ENCODE measurements at regions not wholly inside any gene's neighbourhood (a gene's known extent, or its start where the extent isn't known, plus 50 kb on each side); places are given as distances from the start of the nearest gene placed in this dataset.
"Not testable (repeated sequence)": the region's sequence is repeated elsewhere in the genome, so short reads cannot be mapped to it uniquely, and the experiment has no call there.

- ChIA-PET CTCF (no interaction called here), POLR2A (no interaction called here)
These were observed 393.5 kb upstream of the SOX9 start for GRCh38 chr17:71727292-71727691.

DNA sequence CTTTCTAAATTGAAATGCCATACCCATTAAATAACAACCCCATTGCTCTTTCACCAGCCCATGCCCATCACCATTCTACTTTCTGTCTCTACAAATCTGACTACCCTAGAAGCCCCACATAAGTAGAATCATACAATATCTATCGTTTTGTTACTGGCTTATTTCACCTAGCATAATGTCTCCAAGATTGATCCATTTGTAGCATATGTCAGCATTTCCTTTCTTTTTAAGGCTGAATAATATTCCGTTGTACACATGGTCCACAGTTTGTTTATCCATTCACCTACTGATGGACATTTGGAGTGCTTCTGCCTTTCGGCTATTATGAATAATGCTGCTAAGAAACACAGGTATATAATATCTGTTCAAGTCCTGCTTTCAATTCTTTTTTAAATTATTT is 393.1 kb upstream of the SOX9 start:
- ChIA-PET POLR2A (no interaction called here), CTCF (no interaction called here)

GRCh38 chr17:71730871-71731270 is 389.9 kb upstream of the SOX9 start:
- POLR2A ChIA-PET, result no interaction called here
- CTCF ChIA-PET, result no interaction called here

DNA sequence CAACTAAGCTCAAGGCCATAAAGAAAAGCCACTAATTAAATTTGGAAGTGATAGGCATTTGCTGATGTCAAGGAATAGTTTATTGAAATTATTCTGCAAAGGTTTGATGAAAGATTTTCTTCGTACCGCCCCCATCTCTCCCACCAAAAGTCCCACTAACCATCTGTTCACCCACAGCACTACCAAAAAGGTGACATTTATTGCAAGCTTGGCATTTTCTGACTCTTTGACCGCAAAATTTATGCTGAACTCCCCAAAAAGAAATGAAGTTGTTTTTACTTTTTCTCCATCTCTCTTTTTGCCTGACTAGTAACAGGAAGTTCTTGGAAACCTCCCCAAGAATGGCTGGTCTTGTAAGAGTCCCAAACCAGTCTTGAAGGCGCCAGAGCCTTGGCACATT is 384.9 kb upstream of the SOX9 start:
- ChIA-PET CTCF (no interaction called here), POLR2A (no interaction called here)

DNA sequence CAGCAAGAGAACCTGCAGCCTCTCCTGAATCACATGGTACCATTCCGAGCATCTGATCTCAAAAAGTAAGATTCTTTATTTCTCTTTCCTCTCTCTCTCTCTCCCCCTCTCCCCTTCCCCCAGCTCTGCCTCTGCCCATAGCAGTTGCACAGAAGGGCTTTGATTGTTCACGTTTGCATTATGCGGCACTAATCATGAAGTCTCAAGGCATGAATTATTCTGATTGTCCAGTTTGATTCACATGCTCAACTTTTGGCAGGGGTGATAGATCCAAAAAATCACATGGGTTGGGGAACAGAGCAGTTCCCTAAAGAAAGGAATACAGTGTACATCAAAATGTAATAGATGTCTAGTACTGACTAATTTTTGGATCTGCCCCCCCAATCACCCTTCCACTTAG is 380.0 kb upstream of the SOX9 start:
- CTCF ChIA-PET, result interaction anchor here (0.5 kb wide), 1 partner anchor 135 kb away, joined by 3 read pairs; no protein-coding TSS in a partner anchor
- POLR2A ChIA-PET, result no interaction called here

DNA sequence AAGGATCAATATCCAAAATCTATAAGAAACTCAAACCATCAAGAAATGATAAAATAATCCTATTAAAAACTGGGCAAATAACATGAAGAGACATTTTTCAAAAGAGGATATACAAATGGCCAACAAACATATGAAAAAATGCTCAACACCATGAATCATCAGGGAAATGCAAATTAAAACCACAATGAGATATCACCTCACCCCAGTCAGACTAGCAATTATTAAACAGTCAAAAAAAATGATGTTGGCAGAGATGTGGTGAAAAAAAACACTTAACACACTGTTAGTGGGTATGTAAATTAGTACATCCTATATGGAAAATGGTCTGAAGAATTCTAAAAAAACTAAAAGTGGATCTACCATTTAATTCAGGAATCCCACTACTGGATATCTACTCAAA is 379.0 kb upstream of the SOX9 start:
- ChIA-PET POLR2A (no interaction called here), CTCF (no interaction called here)

GRCh38 chr17:71748872-71749271 is 371.9 kb upstream of the SOX9 start:
- POLR2A ChIA-PET, result no interaction called here
- CTCF ChIA-PET, result no interaction called here

DNA sequence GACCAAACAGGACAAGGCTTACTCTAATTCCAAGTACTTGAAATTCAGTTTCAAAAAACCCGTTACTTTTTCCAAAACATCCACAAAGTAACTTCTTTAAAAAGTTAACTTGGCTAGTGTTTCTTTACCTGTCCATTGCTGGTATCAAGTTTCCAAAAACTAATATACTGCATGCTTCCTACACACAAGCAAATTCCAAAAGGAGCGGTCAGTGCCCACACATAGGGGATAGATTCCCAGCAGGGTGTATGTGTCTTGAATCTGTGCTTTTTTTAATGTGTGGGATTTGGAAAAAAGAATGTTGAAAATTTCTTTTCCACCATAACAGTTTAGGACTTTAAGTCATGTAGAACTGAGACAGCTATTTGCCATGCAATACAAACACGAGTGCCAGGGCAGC is 367.8 kb upstream of the SOX9 start:
- CTCF ChIA-PET, result no interaction called here
- POLR2A ChIA-PET, result no interaction called here

- CTCF ChIA-PET, result no interaction called here
- POLR2A ChIA-PET, result no interaction called here
These were observed 363.7 kb upstream of the SOX9 start for GRCh38 chr17:71757156-71757555.

DNA sequence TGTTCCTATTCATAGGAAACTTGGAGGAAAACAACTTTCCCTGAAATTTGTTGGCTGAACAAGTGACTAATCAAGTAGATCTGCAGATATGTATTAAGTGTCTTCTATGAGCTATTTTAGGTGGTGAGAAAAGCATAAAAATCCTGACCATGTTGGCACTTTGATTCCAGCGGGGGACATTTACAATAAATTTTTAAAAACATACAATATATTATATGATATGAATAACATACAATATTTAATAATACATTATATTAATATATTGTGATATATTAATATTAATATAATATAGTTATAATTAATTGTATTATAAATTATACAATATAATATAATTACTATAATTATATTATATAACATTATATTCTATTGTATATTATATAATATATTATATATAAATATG is 362.9 kb upstream of the SOX9 start:
- CTCF ChIA-PET, result no interaction called here
- POLR2A ChIA-PET, result no interaction called here

GRCh38 chr17:71759422-71760060 is 361.3 kb upstream of the SOX9 start:
- ChIA-PET CTCF (no interaction called here), POLR2A (no interaction called here)

DNA sequence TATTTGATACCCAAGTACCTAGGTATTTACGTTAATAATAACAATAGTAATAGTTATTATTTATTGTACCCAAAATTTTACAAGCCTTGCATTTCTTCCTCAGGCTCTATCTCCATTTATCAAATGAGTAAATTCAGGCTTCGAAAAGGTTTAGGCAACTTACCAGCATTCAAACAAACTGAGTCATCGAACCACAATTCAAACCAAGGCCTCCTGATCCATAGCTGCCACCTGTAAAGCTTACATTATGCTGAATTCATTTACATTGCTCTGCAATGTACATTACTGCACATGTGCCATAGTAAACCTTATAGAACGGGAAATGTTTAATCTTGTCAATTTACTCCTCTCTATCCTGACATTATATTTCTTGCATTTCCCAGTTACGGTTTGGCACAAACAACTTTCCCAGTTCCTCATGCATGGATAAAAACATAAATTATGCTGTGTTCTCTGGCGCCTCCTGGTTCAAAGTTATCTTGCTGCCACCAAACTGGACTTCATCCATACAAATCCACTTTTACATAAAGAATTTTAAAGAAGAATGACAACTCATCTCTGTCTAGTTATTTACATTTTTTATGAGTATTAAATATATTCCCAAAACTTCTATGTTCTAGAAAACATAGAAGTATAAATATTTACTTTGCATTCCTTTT is 360.6 kb upstream of the SOX9 start:
- CTCF ChIA-PET, result no interaction called here
- POLR2A ChIA-PET, result no interaction called here

DNA sequence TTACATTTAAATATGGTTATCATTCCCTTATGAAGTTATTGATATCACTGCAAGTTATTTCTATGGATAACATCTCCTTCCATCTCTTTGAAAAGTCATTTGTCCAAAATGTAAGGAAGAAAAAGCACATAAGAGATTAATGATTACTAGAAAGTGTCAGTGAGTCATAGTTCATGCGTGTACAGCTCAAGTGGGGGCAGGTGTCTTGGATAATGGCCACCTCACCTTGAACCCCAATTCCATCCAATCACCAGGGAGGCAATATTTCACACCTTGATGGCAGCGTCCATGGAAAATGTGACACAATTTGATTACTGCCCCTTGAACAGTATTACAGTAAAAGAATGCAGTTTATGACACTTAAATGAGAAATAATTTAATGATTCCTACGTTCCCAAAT is 358.3 kb upstream of the SOX9 start:
- ChIA-PET CTCF (no interaction called here), POLR2A (no interaction called here)

DNA sequence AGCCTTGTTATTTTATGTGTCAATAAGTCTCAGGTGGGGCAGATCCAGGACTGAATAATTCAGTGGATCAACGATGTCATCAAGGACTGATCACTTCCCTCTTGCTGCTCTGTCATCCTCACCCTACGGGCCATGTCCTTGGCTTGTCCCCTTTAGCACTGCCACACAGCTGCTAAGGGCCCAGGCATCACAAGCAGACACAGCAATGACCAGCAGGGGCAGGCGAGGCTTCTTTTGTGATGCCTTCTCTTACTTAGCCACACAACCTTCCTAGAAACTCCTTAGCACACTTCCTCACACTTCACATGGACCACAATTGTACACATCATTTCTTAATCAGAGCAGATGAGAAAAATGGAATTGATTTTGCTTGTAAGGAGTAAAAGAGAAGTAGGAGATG is 356.3 kb upstream of the SOX9 start:
- CTCF ChIA-PET, result no interaction called here
- POLR2A ChIA-PET, result no interaction called here

DNA sequence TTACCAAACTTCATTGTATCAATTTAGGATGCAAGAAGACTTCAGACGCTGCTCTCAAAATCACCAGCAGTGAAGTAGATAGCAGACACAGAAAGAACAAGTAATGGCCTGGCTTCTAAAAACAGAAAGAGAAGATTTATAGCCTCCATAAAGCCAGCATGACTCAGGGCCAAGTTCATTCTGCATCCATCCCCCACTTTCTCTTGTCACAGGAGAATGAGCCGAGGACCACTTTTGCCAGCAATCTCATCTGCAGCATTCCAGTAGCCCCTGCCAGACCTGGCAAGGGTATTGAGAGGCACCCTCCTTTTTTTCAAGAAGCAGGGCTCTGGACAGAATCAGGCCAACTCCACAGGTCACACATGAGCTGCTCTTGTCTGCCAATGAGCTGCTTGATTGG is 355.4 kb upstream of the SOX9 start:
- ChIA-PET CTCF (no interaction called here), POLR2A (no interaction called here)

- ChIA-PET CTCF (no interaction called here), POLR2A (no interaction called here)
These were observed 351.0 kb upstream of the SOX9 start for GRCh38 chr17:71769850-71770249.

GRCh38 chr17:71777048-71777640 is 343.7 kb upstream of the SOX9 start:
- POLR2A ChIA-PET, result no interaction called here

DNA sequence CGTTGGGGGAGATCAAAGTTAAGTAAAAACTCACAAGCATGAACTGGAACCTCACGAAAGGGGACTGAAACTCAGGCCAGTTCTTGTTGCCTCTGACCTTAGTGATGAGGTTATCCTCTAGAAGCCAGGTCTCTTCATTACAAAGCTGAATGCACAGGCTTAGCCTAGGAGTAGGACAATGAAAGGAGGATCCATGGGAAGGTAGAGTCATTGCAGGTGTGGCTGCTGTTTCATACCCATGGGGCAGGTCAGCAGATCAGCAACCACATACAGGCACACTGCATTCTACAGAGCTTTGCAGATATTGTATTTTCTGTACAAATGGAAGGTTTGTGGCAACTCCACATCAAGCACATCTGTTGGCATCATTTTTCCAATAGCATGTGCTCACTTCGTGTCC is 341.3 kb upstream of the SOX9 start:
- CTCF ChIA-PET, result no interaction called here
- POLR2A ChIA-PET, result no interaction called here

More at GRCh38 chr17:71777048-71777640, 343.7 kb upstream of the SOX9 start:
- CTCF ChIA-PET, result no interaction called here

GRCh38 chr17:71780596-71780995 is 340.2 kb upstream of the SOX9 start:
- ChIA-PET POLR2A (no interaction called here), CTCF (no interaction called here)

DNA sequence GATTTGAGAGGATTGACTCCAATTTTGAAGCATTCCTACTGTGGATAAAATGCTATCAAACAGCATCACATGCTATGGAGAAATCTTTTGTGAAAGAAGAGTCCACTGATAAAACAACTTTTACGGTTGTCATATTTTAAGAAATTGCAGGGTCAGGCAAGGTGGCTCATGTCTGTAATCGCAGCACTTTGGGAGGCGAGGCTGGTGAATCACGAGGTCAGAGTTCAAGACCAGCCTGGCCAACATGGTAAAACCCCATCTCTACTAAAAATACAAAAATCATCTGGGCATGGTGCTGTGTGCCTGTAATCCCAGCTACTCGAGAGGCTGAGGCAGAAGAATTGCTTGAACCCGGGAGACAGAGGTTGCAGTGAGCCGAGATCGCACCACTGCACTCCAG is 338.8 kb upstream of the SOX9 start:
- POLR2A ChIA-PET, CTCF ChIA-PET: not testable (repeated sequence)

GRCh38 chr17:71790791-71791190 is 330.0 kb upstream of the SOX9 start:
- CTCF ChIA-PET, result no interaction called here

DNA sequence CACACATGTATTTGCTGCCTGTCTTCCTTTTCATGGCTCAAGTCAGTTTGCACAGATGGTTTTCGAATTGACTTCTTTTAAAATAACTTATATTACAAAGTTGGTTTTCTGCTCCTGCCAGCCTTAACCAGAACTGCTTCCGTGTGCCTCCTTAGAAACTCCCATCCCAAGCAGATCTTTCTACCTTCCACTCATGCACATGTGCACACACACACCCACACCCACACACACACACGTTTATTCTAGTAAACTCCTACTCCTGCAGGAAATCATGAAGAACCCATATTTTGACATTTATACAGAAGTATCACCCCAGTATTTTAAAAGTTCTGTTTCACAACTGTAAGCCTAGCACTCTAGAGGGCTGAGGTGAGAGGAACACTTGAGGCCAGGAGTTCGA is 329.5 kb upstream of the SOX9 start:
- CTCF ChIA-PET, result no interaction called here

More at GRCh38 chr17:71790791-71791190, 330.0 kb upstream of the SOX9 start:
- POLR2A ChIA-PET, result no interaction called here

More for the DNA sequence above, 329.5 kb upstream of the SOX9 start:
- POLR2A ChIA-PET, result no interaction called here

Data from activated CD8-positive, alpha-beta memory T cell treated with anti-CD3 and anti-CD28 coated beads for 36 hours (primary cell).